Brain microvascular endothelial cell (primary cell): ENCODE measurements at regions not wholly inside any gene's neighbourhood (a gene's known extent, or its start where the extent isn't known, plus 50 kb on each side); places are given as distances from the start of the nearest gene placed in this dataset.

ENCODE experiments used
- DNase-seq: peaks from one replicate; pipeline ENCODE4 v3.0.0-alpha.2; 2020
- H3K27ac ChIP-seq: fragments of 250-450 bp; sonication (Bioruptor Pico); 2 replicates; pipeline ENCODE4 v1.5.1; 2020; ENCODE audit warnings: mild to moderate bottlenecking, moderate library complexity
- H3K27me3 ChIP-seq: fragments of 250-450 bp; sonication (Bioruptor Pico); replicated peaks from 2 replicates; pipeline ENCODE4 v1.5.1; 2020; ENCODE audit warnings: mild to moderate bottlenecking
- H3K36me3 ChIP-seq: fragments of 250-450 bp; sonication (Bioruptor Pico); replicated peaks from 2 replicates; pipeline ENCODE4 v1.5.1; 2020; ENCODE audit warnings: mild to moderate bottlenecking
- H3K4me3 ChIP-seq: 2 replicates; pipeline ENCODE4 v1.5.1; 2011; ENCODE audit warnings: low read depth, mild to moderate bottlenecking, control low read depth, low read length, moderate library complexity
- CTCF ChIP-seq: IDR thresholded peaks from 2 replicates; pipeline ENCODE4 v1.5.1; 2011; ENCODE audit warnings: low read depth, mild to moderate bottlenecking, moderate library complexity, low read length, control low read depth, inconsistent platforms; ENCODE audit errors: missing control alignments
- in situ Hi-C: cut with HindIII; loops from 2 replicates; pipeline ENCODE4 v1.10.0; 2017; ENCODE audit warnings: low sequenced_read_pairs, low pct_ligation_motif_present

DNA sequence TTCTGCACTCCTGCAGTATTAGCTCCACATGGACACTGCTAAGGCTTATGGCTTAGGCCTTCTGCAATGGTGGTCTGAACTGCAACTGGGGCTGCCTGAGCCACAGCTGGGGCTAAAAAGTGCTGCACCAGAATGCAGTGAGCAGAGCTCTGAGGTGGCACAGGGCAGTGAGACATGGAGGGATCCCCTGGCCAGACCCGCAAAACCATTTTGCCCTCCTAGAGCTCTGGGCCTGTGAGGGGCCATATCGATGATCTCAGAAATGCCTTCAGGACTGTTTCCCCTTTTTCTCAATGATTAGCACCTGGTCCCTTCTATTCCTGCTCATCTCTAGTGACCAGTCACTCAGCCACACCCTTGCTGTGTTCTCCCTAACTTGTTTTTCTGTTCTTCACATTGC is 397.7 kb downstream of the UQCRFS1 start:
- in situ Hi-C loops: no loop called here

DNA sequence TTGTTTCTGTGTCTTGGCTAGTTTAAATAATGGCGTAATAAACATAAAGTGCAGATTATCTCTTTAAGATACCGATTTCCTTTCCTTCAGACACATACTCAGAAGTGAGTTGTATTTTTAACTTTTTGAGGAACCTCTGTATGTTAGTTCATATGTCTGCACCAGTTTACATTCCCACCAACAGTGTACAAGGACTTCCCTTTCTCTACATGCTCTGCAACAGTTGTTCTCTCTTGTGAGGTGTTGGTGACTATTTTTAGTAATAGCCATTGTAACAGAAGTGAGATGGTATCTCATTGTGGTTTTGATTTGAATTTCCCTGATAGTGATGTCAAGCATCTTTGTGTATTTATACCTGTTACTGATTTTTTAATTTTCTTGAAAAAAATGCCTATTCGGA is 418.6 kb downstream of the UQCRFS1 start:
- H3K36me3 ChIP-seq: no peaks in the 10 kb centered on the region
- TF ChIP-seq CTCF: no peak
- no peak for DNase-seq
- H3K27ac ChIP-seq: no peak overlapping the region
- H3K4me3 ChIP-seq: no peak overlapping the region
- in situ Hi-C loops: no loop called here
- no peaks in the 10 kb centered on the region for H3K27me3 ChIP-seq

More for the DNA sequence above, 397.7 kb downstream of the UQCRFS1 start:
- DNase-seq: no peak
- Histone ChIP-seq H3K36me3 (no peaks in the 10 kb centered on the region), H3K27ac (no peak overlapping the region), H3K4me3 (no peak overlapping the region), H3K27me3 (no peaks in the 10 kb centered on the region)
- no peak for TF ChIP-seq CTCF

GRCh38 chr19:28793391-28794168 is 419.4 kb downstream of the UQCRFS1 start:
- no peak for TF ChIP-seq CTCF
- in situ Hi-C loops: no loop called here
- Histone ChIP-seq H3K27ac (no peak overlapping the region), H3K36me3 (no peaks in the 10 kb centered on the region), H3K27me3 (no peaks in the 10 kb centered on the region), H3K4me3 (no peak overlapping the region)
- DNase-seq: no peak

DNA sequence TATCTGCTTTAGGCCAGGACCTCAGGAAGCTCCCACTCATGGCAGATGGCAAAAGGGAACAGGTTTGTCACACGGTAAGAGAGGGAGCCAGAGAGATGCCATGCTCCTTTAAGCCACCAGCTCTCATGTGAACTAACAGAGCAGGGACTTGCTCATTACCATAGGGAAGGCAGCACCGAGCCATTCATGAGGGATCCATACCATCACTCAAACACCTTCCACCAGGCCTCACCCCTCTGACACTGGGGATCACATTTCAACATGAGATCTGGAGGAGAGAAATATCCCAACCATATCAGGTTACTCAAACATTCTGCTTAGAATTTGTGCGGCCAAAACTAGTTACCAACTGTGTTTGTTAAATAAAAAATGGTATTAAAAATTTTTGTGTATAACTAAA is 427.0 kb downstream of the UQCRFS1 start:
- TF ChIP-seq CTCF: no peak
- Histone ChIP-seq H3K27ac (no peak overlapping the region), H3K36me3 (no peaks in the 10 kb centered on the region), H3K27me3 (no peaks in the 10 kb centered on the region), H3K4me3 (no peak overlapping the region)
- in situ Hi-C loops: no loop called here
- DNase-seq: no peak

DNA sequence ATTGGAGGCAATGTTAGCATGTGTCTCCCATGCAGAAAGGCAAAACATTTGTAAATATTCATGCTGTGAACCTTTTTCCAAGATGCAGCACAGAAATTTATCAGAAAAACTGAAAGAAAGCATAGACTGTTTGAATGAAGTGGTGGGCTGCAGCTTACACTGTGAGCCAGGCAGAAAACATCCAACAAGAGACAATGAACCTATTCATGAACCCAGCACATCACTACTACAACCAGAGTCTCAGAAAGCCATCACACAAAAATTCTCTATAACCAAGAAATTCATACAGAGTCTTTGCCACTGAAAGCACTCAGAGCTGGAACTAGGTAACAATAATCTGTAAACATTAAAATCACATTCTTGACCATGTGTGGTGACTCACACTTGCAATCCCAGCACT is 448.9 kb downstream of the UQCRFS1 start:
- TF ChIP-seq CTCF: no peak
- no peak for DNase-seq
- in situ Hi-C loops: no loop called here
- Histone ChIP-seq H3K27me3 (no peaks in the 10 kb centered on the region), H3K4me3 (no peak overlapping the region), H3K27ac (no peak overlapping the region), H3K36me3 (no peaks in the 10 kb centered on the region)

DNA sequence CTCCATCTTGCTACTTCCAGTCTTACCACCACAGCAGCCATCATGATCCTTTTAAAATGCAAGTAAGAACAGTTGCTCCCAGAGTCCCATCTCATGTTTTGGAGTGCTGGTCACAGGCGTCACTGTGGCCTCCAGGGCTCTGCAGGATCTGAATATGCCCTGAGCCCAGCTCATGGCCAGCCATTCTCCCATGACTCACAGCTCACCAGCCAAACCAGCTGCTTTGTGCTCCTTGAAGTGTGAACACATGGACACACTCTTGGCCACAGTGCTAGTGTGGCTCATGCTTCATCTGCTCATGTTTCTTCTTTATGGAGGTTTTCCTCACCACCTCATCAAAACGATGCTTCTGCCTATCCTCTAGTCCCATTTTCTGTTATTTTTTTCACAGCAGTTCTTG is 466.5 kb downstream of the UQCRFS1 start:
- DNase-seq: no peak
- H3K27ac ChIP-seq: no peak overlapping the region
- in situ Hi-C loops: no loop called here

More for the DNA sequence above, 466.5 kb downstream of the UQCRFS1 start:
- no peak for TF ChIP-seq CTCF
- Histone ChIP-seq H3K4me3 (no peak overlapping the region), H3K27me3 (no peaks in the 10 kb centered on the region), H3K36me3 (no peaks in the 10 kb centered on the region)
